Body of pancreas (tissue), 4 donors: ENCODE measurements at regions not wholly inside any gene's neighbourhood (a gene's known extent, or its start where the extent isn't known, plus 50 kb on each side); places are given as distances from the start of the nearest gene placed in this dataset.

Source experiments
- ATAC-seq: fragments of 150-250 bp; one replicate; pipeline ENCODE4 v1.9.1; 2016
- DNase-seq, 4 donors: peaks; one replicate each; pipeline ENCODE4 v3.0.0-alpha.2; 2019
- H3K27ac ChIP-seq, 4 donors: fragments of 200-600 bp; sonication (generic); 1 replicate in 3 of 4; 2 replicates in 1 of 4; pipeline versions ENCODE4 v1.5.1 to v1.6.1; 2016 to 2019; ENCODE audit warnings: mild to moderate bottlenecking in 1 of 4, mixed read lengths in 1 of 4, moderate library complexity in 1 of 4
- H3K27me3 ChIP-seq, 2 donors: fragments of 200-600 bp; sonication (generic); one replicate each; pipeline ENCODE4 v1.6.0; 2016; ENCODE audit warnings: mild to moderate bottlenecking in 1 of 2
- H3K36me3 ChIP-seq, 2 donors: fragments of 200-600 bp; sonication (generic); replicated peaks in 1 of 2; 2 replicates each; pipeline ENCODE4 v1.5.1; 2016; ENCODE audit warnings: low read depth in 2 of 2; ENCODE audit not compliant: insufficient read depth in 1 of 2
- H3K4me1 ChIP-seq: fragments of 200-600 bp; sonication (generic); one replicate; pipeline ENCODE4 v1.6.0; 2016
- H3K4me3 ChIP-seq, 2 donors: fragments of 200-600 bp; sonication (generic); 1 replicate in 1 of 2; 2 replicates in 1 of 2; pipeline ENCODE4 v1.5.1; 2016 to 2019
- H3K9me3 ChIP-seq, 3 donors: fragments of 200-600 bp; sonication (generic); 1 replicate in 2 of 3; 2 replicates in 1 of 3; pipeline ENCODE4 v1.5.1; 2016
- POLR2A ChIP-seq, 3 donors: fragments of 450-650 bp; IDR thresholded peaks; one replicate each; pipeline ENCODE4 v1.6.1; 2016; ENCODE audit warnings: antibody characterized with exemption in 3 of 3, mild to moderate bottlenecking in 2 of 3
- WGBS, 2 donors: methylation state at CpG; one replicate each; pipeline ENCODE4 v1.1.5; 2017; 5-methylcytosine and 5-hydroxymethylcytosine counted together
- intact Hi-C: fragments of 100-400 bp; cut with DNase I; formaldehyde crosslinking; loops from one replicate; pipeline ENCODE4 v1.15.1; 2023
- TF ChIP-seq, protein P1 (sequence below), 7 experiments: fragments of 450-650 bp in 4 of 7; fragments of 200-600 bp in 3 of 7; sonication (generic) in 3 of 7; IDR thresholded peaks; one replicate each; pipeline ENCODE4 v1.5.1; 2016 to 2019; ENCODE audit warnings: antibody characterized with exemption in 7 of 7

DNA sequence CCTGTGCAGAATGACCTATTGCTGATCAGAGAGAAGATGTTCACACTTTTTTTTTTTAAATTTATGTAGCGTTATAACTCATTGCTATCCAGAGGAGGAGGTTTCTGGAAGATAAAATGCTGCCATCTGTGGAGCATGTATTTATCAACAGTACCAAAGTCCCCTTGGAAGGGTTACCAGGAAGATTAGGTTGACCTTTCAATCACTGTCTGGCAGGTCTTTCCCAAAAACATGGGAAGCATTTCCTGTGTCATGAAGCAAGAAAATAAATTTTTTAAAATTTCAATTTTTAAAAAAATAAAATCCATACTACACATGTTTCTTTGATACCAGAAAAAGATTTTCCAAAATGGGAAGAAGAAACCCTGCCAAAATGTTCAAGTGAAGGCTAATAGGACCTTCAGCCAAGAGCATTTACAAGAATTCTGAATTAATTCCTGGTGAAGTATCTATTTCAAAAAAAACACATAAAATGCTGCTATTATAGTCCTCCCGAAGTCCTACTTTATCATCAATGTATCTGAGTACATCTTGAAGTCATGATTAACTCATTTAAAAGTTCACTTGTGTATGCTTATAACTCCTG lies 143.9 kb upstream of the RND3 start:
- TF ChIP-seq, protein P1, sequence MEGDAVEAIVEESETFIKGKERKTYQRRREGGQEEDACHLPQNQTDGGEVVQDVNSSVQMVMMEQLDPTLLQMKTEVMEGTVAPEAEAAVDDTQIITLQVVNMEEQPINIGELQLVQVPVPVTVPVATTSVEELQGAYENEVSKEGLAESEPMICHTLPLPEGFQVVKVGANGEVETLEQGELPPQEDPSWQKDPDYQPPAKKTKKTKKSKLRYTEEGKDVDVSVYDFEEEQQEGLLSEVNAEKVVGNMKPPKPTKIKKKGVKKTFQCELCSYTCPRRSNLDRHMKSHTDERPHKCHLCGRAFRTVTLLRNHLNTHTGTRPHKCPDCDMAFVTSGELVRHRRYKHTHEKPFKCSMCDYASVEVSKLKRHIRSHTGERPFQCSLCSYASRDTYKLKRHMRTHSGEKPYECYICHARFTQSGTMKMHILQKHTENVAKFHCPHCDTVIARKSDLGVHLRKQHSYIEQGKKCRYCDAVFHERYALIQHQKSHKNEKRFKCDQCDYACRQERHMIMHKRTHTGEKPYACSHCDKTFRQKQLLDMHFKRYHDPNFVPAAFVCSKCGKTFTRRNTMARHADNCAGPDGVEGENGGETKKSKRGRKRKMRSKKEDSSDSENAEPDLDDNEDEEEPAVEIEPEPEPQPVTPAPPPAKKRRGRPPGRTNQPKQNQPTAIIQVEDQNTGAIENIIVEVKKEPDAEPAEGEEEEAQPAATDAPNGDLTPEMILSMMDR (IDR thresholded peaks at IDR 0.05) = no peak
- TF ChIP-seq POLR2A (IDR thresholded peaks at IDR 0.05) = no peak
- Histone ChIP-seq H3K36me3 (no peaks in the 10 kb centered on the region), H3K9me3 (no peaks in the 10 kb centered on the region), H3K27ac (no peak overlapping the region), H3K27me3 (no peaks in the 10 kb centered on the region), H3K4me1 (no peaks in the 10 kb centered on the region), H3K4me3 (no peak overlapping the region)
- no peak for DNase-seq
- WGBS, 2 donors = 48 to 53% methylated on average over 2 of the region's 2 CpGs
- intact Hi-C loops = no loop called here
- no peak for ATAC-seq

DNA sequence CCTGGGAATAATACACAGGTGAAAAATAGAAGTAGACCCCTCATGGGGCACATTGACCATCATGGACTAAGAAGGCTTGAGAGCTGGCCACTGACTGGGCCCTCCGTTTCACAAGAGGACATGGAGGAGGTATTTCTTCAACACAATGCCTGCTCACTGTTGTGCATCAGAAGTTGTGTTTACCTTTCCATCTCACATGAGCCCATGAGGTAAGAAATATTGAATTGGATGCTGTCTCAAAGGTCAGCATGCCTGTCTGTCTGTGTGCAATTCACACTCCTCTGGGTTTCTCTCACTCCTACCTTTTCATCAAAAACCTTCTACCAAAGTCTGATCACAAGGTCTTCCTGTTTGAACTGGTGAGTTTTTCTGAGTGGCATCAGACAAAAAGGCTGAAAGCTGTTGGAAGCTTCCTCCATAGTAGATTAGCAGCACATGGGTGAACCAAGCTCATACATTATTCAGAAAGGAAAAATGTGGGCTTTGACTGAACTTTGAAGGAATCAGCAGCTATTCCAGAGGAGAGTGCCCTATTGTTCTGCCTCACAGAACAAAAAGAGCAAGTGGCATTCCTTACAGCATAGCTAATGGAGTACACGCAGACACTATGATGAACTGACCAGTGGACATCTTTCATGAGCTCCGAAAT lies 143.2 kb upstream of the RND3 start:
- H3K4me3 ChIP-seq = no peak overlapping the region
- H3K27me3 ChIP-seq = no peaks in the 10 kb centered on the region
- H3K27ac ChIP-seq = no peak overlapping the region
- ATAC-seq (no peak), DNase-seq (no peak)
- no peak for TF ChIP-seq POLR2A (IDR thresholded peaks at IDR 0.05)
- TF ChIP-seq, protein P1 (IDR thresholded peaks at IDR 0.05) = no peak
- no peaks in the 10 kb centered on the region for H3K4me1 ChIP-seq
- H3K36me3 ChIP-seq = no peaks in the 10 kb centered on the region
- intact Hi-C loops = no loop called here
- no peaks in the 10 kb centered on the region for H3K9me3 ChIP-seq
- 63 to 64% methylated on average over 3 of the region's 3 CpGs for WGBS, 2 donors

DNA sequence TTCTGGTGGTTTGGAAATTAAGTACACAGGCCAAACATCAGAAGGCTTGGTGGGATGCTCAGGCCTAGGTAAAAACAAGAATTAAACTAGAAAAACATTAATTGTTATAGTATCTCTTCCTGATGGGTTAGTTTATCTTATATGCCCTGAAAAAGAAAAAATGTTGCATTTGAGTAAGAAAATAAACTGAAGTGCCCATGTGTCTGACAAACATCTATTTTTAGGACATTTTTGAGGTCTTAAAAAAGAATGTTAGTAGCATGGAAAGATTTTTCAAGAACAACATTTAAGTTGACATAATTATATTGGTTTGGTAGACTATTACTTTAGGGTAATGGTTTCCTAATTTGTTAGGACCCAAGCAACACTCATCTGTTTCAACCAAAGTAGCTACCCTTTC lies 140.1 kb upstream of the RND3 start:
- Histone ChIP-seq H3K4me3 (no peak overlapping the region), H3K27ac (no peak overlapping the region), H3K27me3 (no peaks in the 10 kb centered on the region), H3K36me3 (no peaks in the 10 kb centered on the region), H3K9me3 (no peaks in the 10 kb centered on the region), H3K4me1 (no peaks in the 10 kb centered on the region)
- TF ChIP-seq POLR2A (IDR thresholded peaks at IDR 0.05) = no peak
- TF ChIP-seq, protein P1 (IDR thresholded peaks at IDR 0.05) = no peak
- no peak for ATAC-seq
- intact Hi-C loops = no loop called here
- no peak for DNase-seq

DNA sequence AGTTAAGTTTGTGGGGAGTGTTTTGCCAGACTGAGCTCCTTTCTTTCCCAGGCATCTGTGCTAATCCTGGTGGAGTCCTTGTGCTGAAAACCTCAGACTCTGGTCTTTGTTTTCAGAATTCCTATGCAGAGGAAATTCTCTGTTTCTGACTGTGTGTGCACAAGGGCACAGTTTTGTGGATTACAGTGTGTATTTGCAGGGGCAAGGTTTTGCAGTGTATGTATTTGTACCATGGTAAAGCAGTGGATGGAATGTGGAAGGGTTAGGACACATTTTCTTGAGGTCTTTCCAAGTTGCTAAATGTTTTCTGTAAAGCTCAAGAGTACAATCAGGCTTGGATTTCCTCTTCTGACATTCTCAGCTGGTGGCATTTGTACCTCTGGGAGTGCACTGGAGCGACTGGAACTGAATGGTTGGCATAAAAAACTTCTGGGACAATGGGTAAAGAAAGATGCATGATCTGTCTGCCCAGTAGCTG lies 139.5 kb upstream of the RND3 start:
- Histone ChIP-seq H3K27me3 (no peaks in the 10 kb centered on the region), H3K4me1 (no peaks in the 10 kb centered on the region), H3K4me3 (no peak overlapping the region), H3K36me3 (no peaks in the 10 kb centered on the region), H3K9me3 (no peaks in the 10 kb centered on the region), H3K27ac (no peak overlapping the region)
- TF ChIP-seq, protein P1 (IDR thresholded peaks at IDR 0.05) = no peak
- TF ChIP-seq POLR2A (IDR thresholded peaks at IDR 0.05) = no peak
- DNase-seq = no peak
- no peak for ATAC-seq
- WGBS, 2 donors = 32 to 60% methylated on average over 1 of the region's 1 CpG
- intact Hi-C loops = no loop called here

DNA sequence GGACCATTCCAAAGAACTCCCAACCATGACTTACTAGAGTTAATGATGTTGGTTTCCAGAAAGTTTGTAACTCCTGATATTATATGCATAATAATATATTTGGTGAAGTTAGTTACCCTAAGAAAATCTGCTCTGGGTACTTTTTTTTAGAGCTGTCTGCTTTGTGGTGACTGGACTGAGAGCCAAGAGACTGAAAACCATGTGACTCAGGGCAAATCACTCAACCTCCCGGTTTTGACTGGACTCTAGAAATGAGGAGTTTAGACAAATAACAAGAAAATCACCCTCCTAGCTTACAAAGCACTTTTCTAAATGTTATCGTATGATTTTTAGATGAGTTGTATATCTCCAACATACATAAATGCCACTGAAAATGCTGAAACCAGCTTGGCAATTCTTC lies 138.3 kb upstream of the RND3 start:
- Histone ChIP-seq H3K27ac (no peak overlapping the region), H3K4me3 (no peak overlapping the region), H3K4me1 (no peaks in the 10 kb centered on the region), H3K27me3 (no peaks in the 10 kb centered on the region), H3K9me3 (no peaks in the 10 kb centered on the region), H3K36me3 (no peaks in the 10 kb centered on the region)
- DNase-seq = no peak
- 85 to 88% methylated on average over 2 of the region's 2 CpGs for WGBS, 2 donors
- no peak for TF ChIP-seq POLR2A (IDR thresholded peaks at IDR 0.05)
- TF ChIP-seq, protein P1 (IDR thresholded peaks at IDR 0.05) = no peak
- ATAC-seq = no peak
- intact Hi-C loops = no loop called here
